ENCODE measurements at regions not wholly inside any gene's neighbourhood (a gene's known extent, or its start where the extent isn't known, plus 50 kb on each side); places are given as distances from the start of the nearest gene placed in this dataset.

DNA sequence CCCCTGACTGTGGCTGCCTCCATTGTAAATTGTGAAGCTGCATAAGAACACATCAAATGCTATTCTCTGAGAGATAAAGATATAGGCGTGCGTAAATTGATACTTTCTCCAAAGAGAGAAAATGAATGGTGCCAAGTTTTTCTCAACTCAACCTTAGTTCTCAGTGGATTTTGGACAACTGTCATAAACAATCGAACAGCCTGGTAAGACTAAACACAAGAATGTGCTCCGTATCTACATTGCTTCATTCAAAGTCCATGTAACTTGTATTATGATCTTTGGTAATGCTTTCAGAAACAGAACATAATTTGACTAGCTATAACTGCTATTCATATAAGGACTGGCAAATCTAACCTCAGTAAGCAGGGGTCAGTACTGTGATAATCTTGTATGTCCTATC, 429.1 kb downstream of the SEMA3D start:
- Histone ChIP-seq H3K4me1 (ENCODE audit: insufficient read depth) (no peaks in the 10 kb centered on the region), H4K20me1 (replicated peaks; ENCODE audit: insufficient read depth) (no peaks in the 10 kb centered on the region), H3K4me2 (no peak overlapping the region), H3F3A (replicated peaks; ENCODE audit: low read depth) (no peaks in the 10 kb centered on the region), H3K79me2 (replicated peaks; ENCODE audit: insufficient read depth) (no peaks in the 10 kb centered on the region), H3K36me3 (ENCODE audit: insufficient read depth) (no peaks in the 10 kb centered on the region), H2AFZ (no peak overlapping the region), H3K4me3 (no peak overlapping the region), H3K27me3 (ENCODE audit: insufficient read depth) (no peaks in the 10 kb centered on the region), H3K27ac (ENCODE audit: low read depth) (no peak overlapping the region), H3K9me2 (ENCODE audit: insufficient read depth) (no peaks in the 10 kb centered on the region)
- Mint-ChIP-seq H3K4me3 (no peak overlapping the region), H3K27me3 (ENCODE audit: insufficient read depth, low read depth, poor library complexity) (no peaks in the 10 kb centered on the region), H3K9me3 (peaks cover 7% of the 10 kb centered on the region), H3K4me1 (peaks cover 4% of the 10 kb centered on the region; the same call in 2 of the 3 replicates), H3K36me3 (ENCODE audit: low read depth) (peaks cover 8% of the 10 kb centered on the region; the same call in 1 of the 3 replicates), H3K27ac (no peak overlapping the region)
- DNase-seq (ENCODE audit: low spot score): no peak
- TF ChIP-seq, protein P1, sequence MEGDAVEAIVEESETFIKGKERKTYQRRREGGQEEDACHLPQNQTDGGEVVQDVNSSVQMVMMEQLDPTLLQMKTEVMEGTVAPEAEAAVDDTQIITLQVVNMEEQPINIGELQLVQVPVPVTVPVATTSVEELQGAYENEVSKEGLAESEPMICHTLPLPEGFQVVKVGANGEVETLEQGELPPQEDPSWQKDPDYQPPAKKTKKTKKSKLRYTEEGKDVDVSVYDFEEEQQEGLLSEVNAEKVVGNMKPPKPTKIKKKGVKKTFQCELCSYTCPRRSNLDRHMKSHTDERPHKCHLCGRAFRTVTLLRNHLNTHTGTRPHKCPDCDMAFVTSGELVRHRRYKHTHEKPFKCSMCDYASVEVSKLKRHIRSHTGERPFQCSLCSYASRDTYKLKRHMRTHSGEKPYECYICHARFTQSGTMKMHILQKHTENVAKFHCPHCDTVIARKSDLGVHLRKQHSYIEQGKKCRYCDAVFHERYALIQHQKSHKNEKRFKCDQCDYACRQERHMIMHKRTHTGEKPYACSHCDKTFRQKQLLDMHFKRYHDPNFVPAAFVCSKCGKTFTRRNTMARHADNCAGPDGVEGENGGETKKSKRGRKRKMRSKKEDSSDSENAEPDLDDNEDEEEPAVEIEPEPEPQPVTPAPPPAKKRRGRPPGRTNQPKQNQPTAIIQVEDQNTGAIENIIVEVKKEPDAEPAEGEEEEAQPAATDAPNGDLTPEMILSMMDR (conservative IDR thresholded peaks at IDR 0.05; ENCODE audit: low read depth in 2 of 2): no peak
- TF ChIP-seq EZH2 (IDR thresholded peaks at IDR 0.05; ENCODE audit: low read depth, unreplicated experiment): no peak
- TF ChIP-seq ZNF114 (CRISPR knock-in tag; IDR thresholded peaks at IDR 0.05): no peak
- TF ChIP-seq, protein P2, sequence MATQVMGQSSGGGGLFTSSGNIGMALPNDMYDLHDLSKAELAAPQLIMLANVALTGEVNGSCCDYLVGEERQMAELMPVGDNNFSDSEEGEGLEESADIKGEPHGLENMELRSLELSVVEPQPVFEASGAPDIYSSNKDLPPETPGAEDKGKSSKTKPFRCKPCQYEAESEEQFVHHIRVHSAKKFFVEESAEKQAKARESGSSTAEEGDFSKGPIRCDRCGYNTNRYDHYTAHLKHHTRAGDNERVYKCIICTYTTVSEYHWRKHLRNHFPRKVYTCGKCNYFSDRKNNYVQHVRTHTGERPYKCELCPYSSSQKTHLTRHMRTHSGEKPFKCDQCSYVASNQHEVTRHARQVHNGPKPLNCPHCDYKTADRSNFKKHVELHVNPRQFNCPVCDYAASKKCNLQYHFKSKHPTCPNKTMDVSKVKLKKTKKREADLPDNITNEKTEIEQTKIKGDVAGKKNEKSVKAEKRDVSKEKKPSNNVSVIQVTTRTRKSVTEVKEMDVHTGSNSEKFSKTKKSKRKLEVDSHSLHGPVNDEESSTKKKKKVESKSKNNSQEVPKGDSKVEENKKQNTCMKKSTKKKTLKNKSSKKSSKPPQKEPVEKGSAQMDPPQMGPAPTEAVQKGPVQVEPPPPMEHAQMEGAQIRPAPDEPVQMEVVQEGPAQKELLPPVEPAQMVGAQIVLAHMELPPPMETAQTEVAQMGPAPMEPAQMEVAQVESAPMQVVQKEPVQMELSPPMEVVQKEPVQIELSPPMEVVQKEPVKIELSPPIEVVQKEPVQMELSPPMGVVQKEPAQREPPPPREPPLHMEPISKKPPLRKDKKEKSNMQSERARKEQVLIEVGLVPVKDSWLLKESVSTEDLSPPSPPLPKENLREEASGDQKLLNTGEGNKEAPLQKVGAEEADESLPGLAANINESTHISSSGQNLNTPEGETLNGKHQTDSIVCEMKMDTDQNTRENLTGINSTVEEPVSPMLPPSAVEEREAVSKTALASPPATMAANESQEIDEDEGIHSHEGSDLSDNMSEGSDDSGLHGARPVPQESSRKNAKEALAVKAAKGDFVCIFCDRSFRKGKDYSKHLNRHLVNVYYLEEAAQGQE (IDR thresholded peaks at IDR 0.05; ENCODE audit: unreplicated experiment): no peak
- TF ChIP-seq STAT1 (IDR thresholded peaks at IDR 0.05; ENCODE audit: unreplicated experiment): no peak
- TF ChIP-seq ZNF331 (CRISPR knock-in tag; IDR thresholded peaks at IDR 0.05; ENCODE audit: low read depth): no peak
- ATAC-seq: no peak

DNA sequence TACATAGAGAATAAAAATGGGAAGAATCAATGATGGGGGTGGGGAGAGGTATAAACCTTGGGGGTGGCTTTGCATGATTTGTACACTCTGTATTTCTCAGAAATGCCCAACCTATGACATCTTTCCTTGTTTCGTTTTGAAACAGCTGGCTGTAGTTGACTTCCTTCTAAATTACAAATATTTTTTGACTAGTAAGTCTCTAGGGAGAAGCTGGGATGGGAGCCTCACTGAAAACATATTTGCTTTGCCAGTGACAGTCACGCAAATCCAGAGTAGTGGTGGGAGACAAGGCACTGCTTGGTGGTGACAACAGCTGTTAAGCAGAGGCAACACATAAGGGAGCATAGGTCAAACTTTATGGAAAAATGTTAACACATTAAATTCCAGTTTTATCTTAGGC, 440.5 kb downstream of the SEMA3D start:
- no peak overlapping the region for H2AFZ ChIP-seq
- no peaks in the 10 kb centered on the region for H3F3A ChIP-seq (replicated peaks; ENCODE audit: low read depth)
- no peaks in the 10 kb centered on the region for H3K79me2 ChIP-seq (replicated peaks; ENCODE audit: insufficient read depth)
- H3K4me3 Mint-ChIP-seq: no peak overlapping the region
- H3K27me3 Mint-ChIP-seq (ENCODE audit: insufficient read depth, low read depth, poor library complexity): no peaks in the 10 kb centered on the region
- no peak for DNase-seq (ENCODE audit: low spot score)
- H3K27ac Mint-ChIP-seq: no peak overlapping the region
- no peaks in the 10 kb centered on the region for H3K9me2 ChIP-seq (ENCODE audit: insufficient read depth)
- no peak for TF ChIP-seq EZH2 (IDR thresholded peaks at IDR 0.05; ENCODE audit: low read depth, unreplicated experiment)
- H3K36me3 ChIP-seq (ENCODE audit: insufficient read depth): no peaks in the 10 kb centered on the region
- no peaks in the 10 kb centered on the region for H3K4me1 ChIP-seq (ENCODE audit: insufficient read depth)
- no peaks in the 10 kb centered on the region for H4K20me1 ChIP-seq (replicated peaks; ENCODE audit: insufficient read depth)
- no peaks in the 10 kb centered on the region for H3K4me1 Mint-ChIP-seq
- H3K36me3 Mint-ChIP-seq (ENCODE audit: low read depth): no peaks in the 10 kb centered on the region
- no peaks in the 10 kb centered on the region for H3K27me3 ChIP-seq (ENCODE audit: insufficient read depth)
- H3K27ac ChIP-seq (ENCODE audit: low read depth): no peak overlapping the region
- H3K9me3 Mint-ChIP-seq: no peaks in the 10 kb centered on the region
- no peak overlapping the region for H3K4me3 ChIP-seq
- no peak overlapping the region for H3K4me2 ChIP-seq
- no peak for ATAC-seq

Data from GM23338 (cell line).